ENCODE measurements at regions not wholly inside any gene's neighbourhood (a gene's known extent, or its start where the extent isn't known, plus 50 kb on each side); places are given as distances from the start of the nearest gene placed in this dataset.

DNA sequence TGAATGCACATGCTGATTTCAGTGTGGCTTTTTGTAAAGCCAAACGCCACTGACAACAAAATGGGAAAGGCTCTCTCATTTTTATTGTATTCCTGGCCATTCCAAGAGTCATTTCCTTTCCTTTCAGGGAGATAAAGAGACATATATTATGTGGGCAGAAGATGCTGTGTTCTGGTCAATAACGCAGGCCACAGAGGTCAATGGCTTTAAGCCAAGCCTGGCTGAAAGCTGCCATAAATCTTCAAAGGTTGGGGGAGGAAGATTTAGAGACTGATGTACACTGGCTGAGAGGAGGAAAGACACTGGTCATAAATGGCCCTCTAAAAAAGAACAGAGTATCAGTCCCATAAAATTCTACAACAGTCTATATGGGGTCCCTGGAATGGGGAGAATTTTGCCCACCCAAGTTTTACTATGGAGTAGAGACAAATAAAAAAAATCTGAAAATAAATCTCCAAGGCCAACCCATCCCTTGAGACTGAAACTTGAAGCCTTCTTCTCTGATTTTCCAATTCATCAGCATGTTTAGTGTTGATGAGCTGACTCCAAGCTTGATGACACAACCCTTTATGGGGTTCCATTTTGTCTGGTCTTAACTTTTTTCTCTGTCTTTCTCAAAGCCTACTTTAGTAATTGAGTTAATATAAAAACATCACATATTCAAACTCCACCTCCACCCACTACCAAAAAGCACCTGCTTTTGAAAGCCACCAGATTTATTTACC, 152.1 kb upstream of the SLC24A2 start:
- no peak for DNase-seq (ENCODE audit: low read depth in 2 of 2, low spot score in 1 of 2)

DNA sequence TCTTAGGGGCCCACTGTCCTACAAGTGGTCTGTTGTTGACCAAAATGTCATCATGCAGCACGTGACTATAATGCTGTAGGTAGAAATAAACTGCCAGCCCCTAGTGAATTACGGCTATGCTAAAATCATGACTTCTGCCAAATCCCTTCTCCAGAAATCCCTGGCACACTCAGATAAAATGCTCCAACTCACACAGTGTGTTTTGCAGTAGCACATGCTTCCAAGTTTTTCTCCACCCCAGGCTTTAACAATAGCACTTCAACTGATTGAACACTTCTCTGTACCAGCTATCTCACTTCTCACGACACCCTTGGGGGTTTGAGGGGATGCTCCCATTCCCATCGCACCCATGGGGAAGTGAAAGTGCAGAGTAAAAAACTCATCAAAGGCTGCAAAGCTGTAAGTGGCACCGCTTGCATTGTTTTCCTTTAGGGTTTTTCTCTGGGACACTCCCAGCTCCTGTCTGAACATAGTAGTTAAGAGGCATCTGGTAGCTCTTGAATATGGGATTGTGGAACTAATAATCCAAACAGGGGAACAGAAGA, 151.0 kb upstream of the SLC24A2 start:
- DNase-seq (ENCODE audit: low read depth in 2 of 2, low spot score in 1 of 2): no peak

DNA sequence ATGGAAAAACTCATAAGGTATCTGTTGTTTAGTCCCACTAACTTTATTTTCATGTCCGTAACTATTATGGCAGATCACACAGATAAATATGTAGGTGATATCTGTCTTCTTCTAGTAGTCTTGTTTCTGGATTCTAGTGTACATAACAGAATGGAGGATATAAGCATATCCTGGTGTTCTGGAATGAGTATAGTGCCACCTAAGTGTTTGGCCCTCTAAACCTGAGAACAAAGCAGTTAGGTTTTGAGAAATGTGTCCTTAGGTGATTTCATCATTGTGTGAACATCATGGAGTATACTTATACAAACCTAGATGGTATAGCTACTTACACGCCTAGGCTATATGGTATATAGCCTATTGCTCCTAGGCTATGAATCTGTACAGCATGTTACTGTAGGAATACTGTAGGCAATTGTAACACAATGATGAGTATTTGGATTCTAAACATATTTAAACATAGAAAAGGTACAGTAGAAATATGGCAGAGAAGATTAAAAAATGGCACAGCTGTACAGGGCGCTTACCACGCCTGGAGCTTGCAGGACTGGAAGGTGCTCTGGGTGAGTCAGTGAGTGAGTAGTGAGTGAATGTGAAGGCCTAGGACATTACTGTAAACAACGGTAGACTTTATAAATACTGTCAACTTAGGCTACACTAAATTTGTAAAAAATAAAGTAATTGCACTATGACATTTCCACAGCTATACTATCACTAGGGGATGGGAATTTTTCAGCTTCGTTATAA, 150.3 kb upstream of the SLC24A2 start:
- DNase-seq (ENCODE audit: low read depth in 2 of 2, low spot score in 1 of 2): no peak

DNA sequence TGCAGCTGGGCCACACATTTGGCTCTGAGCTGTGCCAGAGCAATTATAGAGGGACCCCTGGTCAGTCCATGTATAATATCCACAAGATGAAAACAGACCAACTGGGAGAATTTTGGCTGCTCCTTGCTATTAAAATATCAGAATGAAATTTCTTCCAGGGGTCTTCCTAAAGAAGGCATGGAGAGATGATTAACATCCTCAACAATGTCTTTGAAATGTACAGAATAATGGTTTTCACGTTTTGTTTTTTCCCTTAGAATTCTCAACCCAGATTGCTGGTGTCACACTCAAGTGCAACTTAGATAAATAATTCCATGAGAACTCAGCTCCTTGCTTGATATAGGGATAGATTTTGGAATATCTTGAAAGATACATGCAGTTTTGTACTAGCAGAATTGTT, 148.3 kb upstream of the SLC24A2 start:
- DNase-seq (ENCODE audit: low read depth in 2 of 2, low spot score in 1 of 2): no peak

DNA sequence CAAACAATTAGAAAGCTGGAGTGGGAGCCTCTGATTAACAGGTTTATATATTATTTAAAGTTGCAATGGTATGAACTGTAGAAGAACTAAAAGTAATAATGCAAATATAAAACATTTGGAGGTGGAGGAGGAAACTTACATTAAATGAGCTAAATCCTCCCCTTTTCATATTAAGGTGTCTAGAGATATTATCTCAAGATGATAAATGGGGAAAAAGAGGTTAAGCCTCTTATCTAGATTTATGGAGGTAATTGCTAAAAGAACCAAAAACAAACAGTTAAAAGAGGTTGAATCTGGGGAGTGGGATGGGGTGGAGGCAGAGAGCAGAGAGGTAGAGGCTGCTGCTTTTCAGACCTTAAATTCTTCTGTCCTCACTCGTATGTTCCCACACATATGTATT, 147.8 kb upstream of the SLC24A2 start:
- no peak for DNase-seq (ENCODE audit: low read depth in 2 of 2, low spot score in 1 of 2)

DNA sequence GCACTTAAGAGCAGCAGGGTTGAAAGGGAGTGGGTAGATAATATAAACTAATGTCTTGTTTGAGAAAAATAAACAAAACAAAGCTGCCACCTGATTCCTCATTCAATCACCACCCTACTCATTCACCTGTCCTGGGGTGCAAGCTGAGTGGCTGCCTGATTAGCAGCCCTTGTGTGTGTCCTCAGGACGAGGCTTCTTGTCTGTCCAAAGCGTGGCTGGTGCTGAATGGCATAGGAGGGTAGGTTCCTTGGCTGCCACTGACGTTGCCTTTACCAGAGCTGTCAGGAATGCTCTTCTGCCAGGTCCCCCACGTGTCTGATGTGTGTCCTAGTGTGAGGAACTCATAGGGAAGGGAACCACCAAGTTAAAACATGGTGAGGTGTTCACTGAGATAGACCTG, 146.6 kb upstream of the SLC24A2 start:
- no peak for DNase-seq (ENCODE audit: low read depth in 2 of 2, low spot score in 1 of 2)

DNA sequence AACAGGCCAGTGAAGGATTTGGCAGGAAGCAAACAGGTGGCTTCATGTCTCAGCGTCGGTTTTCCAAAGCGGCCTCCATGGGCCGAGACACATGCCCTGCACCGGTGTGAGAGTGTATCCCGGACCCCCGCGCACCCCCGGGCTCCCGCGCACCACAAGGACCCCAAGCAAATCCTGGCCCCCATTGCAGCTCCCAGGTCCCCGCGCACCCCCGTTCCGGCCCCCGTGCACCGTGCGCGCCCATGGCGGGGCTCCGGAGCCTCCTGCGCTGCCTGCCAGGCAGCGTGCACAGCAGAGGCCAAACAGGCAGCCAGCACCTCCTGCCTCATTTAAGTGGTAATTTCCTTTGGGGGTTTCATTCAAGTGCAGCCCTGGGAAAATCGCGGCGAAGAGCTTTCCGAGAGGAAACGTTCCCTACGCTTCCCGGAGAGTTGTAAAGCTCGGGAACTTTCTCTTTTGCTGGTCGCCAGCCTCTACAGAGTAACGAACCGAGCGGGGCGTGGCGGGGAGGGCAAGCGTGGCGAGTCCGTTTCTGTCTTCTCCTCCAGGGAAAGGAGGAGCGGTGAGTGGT, 145.5 kb upstream of the SLC24A2 start:
- DNase-seq (ENCODE audit: low read depth in 2 of 2, low spot score in 1 of 2): no peak

DNA sequence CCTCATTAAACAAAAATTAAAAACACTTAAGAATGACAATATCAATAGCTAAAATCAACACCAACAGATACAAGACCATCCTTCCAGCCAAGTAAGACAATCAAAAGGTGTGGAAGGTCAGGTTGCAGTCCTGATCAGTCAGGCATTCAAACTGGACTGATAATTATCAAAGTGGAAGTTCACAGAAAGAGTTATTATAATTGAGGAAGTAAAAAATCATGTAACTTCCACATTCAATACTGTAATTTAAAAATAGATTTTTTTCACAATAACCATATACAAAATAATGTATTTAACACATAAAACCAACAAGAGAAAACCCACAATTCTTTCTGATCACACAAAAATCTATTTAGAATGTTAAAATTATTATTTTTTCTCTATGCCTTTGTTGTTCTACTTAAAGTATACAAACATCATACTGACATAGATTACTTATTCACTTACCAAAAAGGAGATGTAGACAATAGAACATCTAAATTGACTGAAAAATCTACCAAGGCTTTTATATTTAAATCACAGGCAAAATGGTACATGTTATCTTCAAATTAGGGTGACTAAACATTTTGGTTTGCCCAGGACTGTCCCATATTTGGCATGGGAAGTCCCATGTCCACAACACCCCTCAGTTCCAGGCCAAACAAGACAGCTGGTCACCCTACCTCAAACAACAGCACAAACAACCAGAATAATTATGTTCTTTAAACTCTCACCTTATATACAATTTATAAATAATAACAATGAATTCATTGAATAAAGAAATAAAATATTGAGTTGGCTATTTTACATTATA, 142.5 kb upstream of the SLC24A2 start:
- DNase-seq (ENCODE audit: low read depth in 2 of 2, low spot score in 1 of 2): no peak

DNA sequence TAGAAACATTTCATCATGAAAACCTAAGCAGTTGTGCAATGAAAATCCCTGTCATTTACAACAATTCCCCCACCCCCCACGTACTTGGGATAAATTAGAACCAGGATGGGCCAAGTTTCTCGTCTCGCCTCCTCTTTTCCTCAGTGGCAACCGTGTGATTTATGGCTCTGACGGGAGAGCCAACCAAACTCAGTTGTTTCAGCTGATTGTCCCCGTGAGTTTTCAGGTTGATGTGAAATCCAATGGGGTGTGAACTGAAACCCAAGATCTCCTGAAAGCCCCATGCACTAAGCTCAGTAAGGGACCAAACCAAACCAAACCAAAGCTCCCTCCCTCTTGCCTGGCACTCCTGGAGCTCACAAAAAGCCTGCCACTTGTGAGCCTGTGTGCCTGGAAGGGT, 138.7 kb upstream of the SLC24A2 start:
- DNase-seq (ENCODE audit: low read depth in 2 of 2, low spot score in 1 of 2): no peak

DNA sequence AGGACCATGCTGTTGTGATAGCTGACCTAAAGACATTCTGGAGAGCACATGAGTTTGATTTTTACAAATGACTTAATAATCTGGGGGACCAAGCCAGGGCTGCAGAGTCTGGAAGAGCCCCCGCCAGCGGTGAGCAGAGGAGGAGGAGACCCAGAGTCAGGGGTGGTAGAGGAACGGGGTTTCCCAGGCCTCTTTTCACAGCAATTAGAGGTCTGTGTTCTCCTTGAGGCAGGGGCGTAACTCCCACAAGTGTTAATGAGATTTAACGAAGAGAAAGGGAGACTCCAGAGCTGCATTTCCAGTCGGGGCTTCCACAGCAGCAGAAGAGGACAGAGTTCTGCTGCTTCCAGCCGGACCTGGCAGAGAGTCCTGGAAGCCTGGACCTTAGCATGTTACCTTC, 137.9 kb upstream of the SLC24A2 start:
- no peak for DNase-seq (ENCODE audit: low read depth in 2 of 2, low spot score in 1 of 2)

DNA sequence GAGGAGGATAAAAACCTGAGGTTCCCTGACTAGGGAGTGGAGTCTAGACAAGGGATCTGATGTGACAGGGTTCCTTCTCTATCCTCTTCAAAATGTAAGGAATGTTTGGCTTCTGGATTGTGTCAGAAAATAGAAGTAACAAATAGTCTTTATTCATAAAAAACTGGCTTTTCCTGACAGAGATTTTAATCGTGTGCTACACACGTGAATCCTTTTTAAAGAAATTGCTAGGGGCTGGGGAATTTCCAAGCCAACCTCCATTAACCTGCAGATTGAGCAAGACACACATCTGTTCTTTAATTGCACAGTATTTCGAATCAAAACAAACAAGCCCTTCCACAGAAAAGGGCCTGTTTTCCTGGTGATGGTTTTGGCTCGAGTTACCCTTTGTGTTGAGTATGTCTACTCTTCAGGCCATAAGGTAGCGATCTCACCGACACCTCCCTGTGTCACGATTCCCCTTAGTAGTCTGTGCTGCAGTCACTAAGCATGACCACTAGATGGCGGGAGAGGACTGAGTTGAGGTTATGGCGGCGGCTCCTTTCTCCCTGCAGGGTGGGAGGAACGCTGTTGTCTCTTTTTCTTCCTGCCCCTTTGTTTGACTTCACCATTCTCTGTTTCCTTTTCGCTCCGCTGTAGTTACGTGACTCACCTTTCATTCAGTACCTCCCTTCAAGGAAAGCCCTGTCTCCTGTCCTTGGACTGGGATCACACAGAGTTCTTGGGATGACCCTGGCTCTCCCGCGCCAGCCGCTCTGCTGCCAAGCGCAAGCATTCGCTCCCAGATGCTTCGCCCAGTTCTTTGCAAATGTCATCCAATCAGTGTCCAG, 137.1 kb upstream of the SLC24A2 start:
- peak; percentile 46 to 61 for DNase-seq (ENCODE audit: low read depth in 2 of 2, low spot score in 1 of 2)

DNA sequence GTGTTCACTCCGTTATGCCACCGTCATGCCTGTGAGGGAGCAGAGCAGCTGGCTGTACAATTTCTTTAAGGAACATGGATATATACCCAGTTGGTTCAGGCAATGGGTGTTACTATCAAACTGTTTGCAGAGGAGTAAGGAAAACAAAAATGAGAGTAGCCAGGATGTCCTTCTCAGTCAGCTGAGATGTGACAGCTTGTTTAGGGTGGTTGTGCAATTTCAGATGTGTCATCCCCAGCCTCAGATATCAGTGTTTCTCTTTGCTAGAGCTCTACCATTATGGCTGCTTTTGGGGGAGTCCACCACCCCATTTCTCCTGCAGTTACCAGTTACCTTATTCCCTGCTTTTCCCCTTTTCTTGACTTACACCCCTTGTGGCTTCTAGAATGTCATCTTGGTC, 135.2 kb upstream of the SLC24A2 start:
- no peak for DNase-seq (ENCODE audit: low read depth in 2 of 2, low spot score in 1 of 2)

DNA sequence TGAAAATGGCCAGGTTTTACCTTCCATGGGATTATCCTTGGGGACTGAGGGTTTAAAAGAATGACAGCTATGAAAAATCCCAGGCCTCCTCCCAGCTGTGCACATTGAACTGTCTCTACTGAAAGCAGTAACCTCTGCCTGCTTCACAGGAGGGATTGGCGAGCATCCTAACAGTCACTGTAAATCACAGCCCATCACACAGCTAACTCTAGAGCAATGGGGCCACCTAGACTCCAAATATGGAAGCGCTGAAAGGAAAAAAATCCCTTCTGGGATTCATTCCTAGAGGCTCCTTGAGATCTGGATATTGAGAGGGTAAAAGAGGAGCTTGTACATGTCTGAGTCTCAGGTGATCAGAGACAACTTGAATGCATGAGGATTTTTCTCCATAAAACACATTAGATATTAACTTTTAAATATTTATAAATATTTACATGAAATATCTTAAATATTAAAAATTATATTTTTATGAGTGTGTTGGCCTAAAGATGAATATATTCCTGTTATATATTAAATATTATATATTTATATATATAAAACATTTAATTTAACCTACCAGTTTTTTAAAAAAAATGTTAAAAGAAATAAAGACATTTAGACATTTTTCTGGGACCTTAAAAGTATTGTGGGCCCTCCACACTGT, 133.8 kb upstream of the SLC24A2 start:
- DNase-seq (ENCODE audit: low read depth in 2 of 2, low spot score in 1 of 2): no peak

DNA sequence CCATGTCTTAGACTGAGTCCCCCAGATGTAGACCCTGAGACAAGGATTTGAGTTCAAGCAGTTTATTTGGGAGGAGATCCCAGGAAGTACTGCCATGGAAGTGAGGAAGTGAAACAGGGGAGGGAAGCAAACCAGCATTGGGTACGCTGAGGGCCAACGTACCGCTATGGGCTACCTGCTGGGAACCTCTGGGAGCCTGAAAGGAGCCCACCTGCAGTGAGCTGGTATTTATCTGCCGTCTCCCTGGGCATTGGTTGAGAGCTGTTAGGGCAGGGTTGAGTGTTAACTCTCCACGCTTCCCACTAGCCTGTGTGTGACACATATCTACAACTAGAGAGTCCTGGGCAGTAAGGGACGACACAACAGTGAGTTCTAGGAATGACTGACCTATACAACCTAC, 131.6 kb upstream of the SLC24A2 start:
- no peak for DNase-seq (ENCODE audit: low read depth in 2 of 2, low spot score in 1 of 2)

DNA sequence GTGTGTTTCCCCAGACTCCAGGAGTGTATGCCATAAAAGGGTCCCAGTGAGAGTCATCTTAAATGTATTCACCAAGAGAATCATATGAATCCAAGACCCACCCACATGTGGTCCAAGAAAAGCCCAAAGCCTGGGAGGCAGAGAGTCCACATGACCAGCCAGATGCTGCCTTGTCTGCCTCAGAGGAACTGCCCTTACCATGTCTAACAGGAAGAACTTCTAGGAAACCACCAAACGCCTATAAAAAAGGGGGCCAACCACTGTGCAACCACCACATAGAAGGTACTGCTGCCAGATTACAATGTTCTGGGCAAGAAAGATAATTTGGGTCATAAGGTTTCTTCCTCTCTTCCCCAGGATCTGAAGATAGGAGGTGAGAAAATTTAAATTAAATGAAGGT, 129.8 kb upstream of the SLC24A2 start:
- DNase-seq (ENCODE audit: low read depth in 2 of 2, low spot score in 1 of 2): no peak

DNA sequence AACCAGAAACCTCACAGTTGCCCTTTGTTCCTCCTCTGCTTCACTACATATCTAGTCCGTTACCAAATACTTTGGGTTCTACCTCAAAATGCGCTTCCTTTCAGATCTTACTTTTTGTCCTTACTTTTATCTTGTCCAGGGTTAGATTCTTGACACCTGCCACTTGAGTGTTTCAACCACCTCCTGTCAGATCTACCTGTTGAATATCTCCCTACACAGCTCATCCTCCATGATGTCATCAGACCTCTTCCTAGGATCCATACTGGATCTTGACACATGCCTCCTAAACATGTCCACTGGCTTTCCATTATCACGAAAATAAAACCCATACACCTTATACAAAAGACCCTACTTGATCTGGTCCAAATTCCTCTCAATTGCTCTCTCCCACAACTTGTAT, 125.2 kb upstream of the SLC24A2 start:
- DNase-seq (ENCODE audit: low read depth in 2 of 2, low spot score in 1 of 2): no peak

DNA sequence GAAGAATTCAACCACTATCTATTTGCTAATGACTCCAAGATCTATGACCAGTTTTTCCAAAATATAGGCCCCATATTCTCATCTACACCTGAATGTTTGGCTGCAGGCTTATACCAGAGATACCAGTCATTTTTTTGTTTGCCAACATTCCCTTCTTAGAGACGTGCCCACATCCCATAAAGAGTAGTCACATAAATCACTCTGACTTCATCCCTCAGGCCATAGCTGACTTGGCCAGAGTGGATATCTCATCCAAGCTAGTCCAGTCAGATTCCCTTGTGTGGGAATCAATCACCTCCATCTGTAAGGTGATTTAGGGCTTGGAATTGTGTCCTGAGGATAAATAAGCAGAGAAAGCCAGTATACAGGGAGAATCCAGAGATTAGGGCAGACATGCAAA, 124.3 kb upstream of the SLC24A2 start:
- DNase-seq (ENCODE audit: low read depth in 2 of 2, low spot score in 1 of 2): no peak

DNA sequence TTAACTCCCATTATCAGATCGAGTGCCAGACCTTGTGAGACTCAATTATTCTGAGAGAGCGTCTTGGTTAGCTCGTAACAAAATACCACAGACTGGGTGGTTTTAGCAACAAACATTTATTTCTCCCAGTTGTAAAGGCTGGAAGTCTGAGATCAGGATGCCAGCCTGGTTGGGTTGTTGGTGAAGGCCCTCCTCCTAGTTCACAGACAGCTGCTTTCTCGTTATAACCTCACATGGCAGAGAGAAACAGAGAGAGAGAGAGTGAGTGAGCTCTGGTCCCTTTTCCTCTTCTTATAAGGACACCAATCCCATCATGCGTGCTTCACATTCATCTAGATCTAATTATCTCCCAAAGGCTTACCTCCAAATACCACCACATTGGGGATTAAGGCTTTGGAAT, 114.2 kb upstream of the SLC24A2 start:
- no peak for DNase-seq (ENCODE audit: low read depth in 2 of 2, low spot score in 1 of 2)

DNA sequence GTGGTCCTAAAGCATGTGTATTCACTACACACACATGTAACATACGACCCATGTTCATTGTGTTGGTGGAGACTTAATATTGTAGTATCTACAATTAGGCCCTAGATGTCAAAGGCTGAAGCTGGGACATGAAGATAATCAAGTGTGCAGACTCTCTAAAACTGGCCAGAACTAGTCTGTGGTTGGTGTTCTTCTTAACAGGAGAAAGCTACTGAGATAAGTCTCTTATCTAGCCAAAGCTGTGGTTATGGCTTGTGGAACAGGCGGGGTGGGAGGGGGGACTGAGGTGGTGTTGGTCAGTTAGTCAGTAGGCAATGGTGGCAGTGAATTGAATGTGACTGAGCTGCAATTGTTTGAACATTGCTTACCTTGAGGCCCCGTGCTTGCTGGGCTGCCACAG, 112.7 kb upstream of the SLC24A2 start:
- no peak for DNase-seq (ENCODE audit: low read depth in 2 of 2, low spot score in 1 of 2)

DNA sequence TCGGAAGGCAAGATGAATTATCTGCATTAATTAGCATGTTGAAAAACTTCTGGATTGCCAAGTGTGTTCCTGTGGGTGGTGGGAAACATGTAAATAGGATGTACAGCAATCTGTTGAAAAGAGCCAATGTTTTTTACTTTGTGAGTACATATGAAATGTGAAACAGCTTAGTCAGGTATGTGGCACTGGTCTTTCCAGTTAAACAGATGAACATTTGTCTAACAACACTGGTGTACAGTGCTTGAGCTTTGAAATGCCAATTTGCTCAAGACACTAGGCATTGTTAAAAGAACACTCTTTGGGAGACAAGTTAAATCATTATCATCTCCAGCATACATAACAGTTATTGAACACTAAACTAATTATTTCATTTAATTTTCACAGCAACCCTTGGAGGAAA, 107.3 kb upstream of the SLC24A2 start:
- no peak for DNase-seq (ENCODE audit: low read depth in 2 of 2, low spot score in 1 of 2)
